GM12878 (cell line): ENCODE measurements at regions not wholly inside any gene's neighbourhood (a gene's known extent, or its start where the extent isn't known, plus 50 kb on each side); places are given as distances from the start of the nearest gene placed in this dataset.

Experiments used
- ATAC-seq: fragments of 200-7000 bp; cut with Tn5 transposase; 3 replicates; pipeline ENCODE4 v1.9.1; 2020; ENCODE audit warnings: mild to moderate bottlenecking, moderate library complexity
- BruUV-seq: library from RNA; stranded (reverse); fragments of 400-500 nt; replicated peaks from 2 replicates; lab custom pipeline; 2021; lab: Mats Ljungman, UMichigan
- CTCF ChIA-PET: fragments of 300-600 bp; sonication (Branson Sonifier 250); formaldehyde crosslinking; extraction: SDS; loops from one replicate; lab custom pipeline; 2021; ENCODE audit warnings: inconsistent platforms; lab: Yijun Ruan, JAX
- POLR2A ChIA-PET: fragments of 350-600 bp; formaldehyde crosslinking; extraction: SDS; loops from one replicate; lab custom pipeline; 2021; ENCODE audit warnings: inconsistent platforms; lab: Charles Lee
- RAD21 ChIA-PET: fragments of 300-600 bp; sonication (Branson Sonifier 250); formaldehyde crosslinking; loops from one replicate; lab custom pipeline; 2023; ENCODE audit warnings: antibody characterized with exemption; ENCODE audit not compliant: unreplicated experiment; lab: Charles Lee
- SMC1A ChIA-PET: fragments of 300-600 bp; sonication (Branson Sonifier 250); formaldehyde crosslinking; loops from one replicate; lab custom pipeline; 2023; ENCODE audit not compliant: unreplicated experiment, uncharacterized antibody; lab: Charles Lee
- DNase-seq: peaks from one replicate; pipeline ENCODE4 v3.0.0-alpha.2; 2011; ENCODE audit warnings: low read depth, low spot score
- FAIRE-seq: peaks from 3 replicates; lab custom pipeline; 2011; peaks lifted over from hg19 to GRCh38; lab: Jason Lieb, UNC
- H2AFZ ChIP-seq: 2 replicates; pipeline ENCODE4 v1.6.0; 2011; ENCODE audit warnings: low read depth, low read length, control low read depth; ENCODE audit not compliant: control insufficient read depth
- H3K27ac ChIP-seq: 2 replicates; pipeline ENCODE4 v1.5.1; 2011; ENCODE audit warnings: control low read depth; ENCODE audit not compliant: control insufficient read depth, insufficient read depth
- H3K27me3 ChIP-seq, 2 experiments: replicated peaks in 1 of 2; 2 replicates each; pipeline versions ENCODE4 v1.6.0 to v1.6.1; 2011; ENCODE audit warnings: low read length in 1 of 2; ENCODE audit not compliant: control insufficient read depth in 2 of 2, insufficient read depth in 2 of 2
- H3K36me3 ChIP-seq, 2 experiments: 2 replicates each; pipeline ENCODE4 v1.5.1; 2011; ENCODE audit warnings: low read length in 1 of 2; ENCODE audit not compliant: control insufficient read depth in 2 of 2, insufficient read depth in 2 of 2
- H3K4me1 ChIP-seq: 2 replicates; pipeline ENCODE4 v1.6.1; 2011; ENCODE audit warnings: mild to moderate bottlenecking, low read length, moderate library complexity, mixed read lengths; ENCODE audit not compliant: control insufficient read depth, insufficient read depth
- H3K4me2 ChIP-seq: 2 replicates; pipeline ENCODE4 v1.6.0; 2011; ENCODE audit warnings: control low read depth; ENCODE audit not compliant: control insufficient read depth, insufficient read depth
- H3K4me3 ChIP-seq: fragments of 200-600 bp; sonication (generic); 2 replicates; pipeline ENCODE4 v1.5.1; 2016
- H3K79me2 ChIP-seq: 2 replicates; pipeline ENCODE4 v1.6.0; 2011; ENCODE audit warnings: low read length; ENCODE audit not compliant: control insufficient read depth, insufficient read depth
- H3K9ac ChIP-seq: 2 replicates; pipeline ENCODE4 v1.8.0; 2011; ENCODE audit warnings: low read length, control low read depth, mixed read lengths; ENCODE audit not compliant: control insufficient read depth, insufficient read depth
- H3K9me3 ChIP-seq: replicated peaks from 3 replicates; pipeline ENCODE4 v1.5.1; 2011; ENCODE audit warnings: mild to moderate bottlenecking, low read length; ENCODE audit not compliant: control insufficient read depth, insufficient read depth
- H4K20me1 ChIP-seq: 2 replicates; pipeline ENCODE4 v1.6.0; 2011; ENCODE audit not compliant: control insufficient read depth, insufficient read depth
- ASH2L ChIP-seq: fragments of 300-600, 200-600 bp; sonication (generic); IDR thresholded peaks from 2 replicates; pipeline ENCODE4 v1.6.1; 2017; ENCODE audit warnings: low read depth, mild to moderate bottlenecking, borderline replicate concordance
- PML ChIP-seq: IDR thresholded peaks from 2 replicates; pipeline ENCODE4 v1.6.1; 2012; ENCODE audit warnings: low read length, inconsistent platforms
- RCOR1 ChIP-seq: conservative IDR thresholded peaks from 2 replicates; pipeline ENCODE4 v1.6.1; 2012; ENCODE audit warnings: low read depth, low read length, improper control_type of control experiment
- RELA ChIP-seq: fragments of 450-650 bp; IDR thresholded peaks from 2 replicates; pipeline ENCODE4 v1.8.0; 2014; ENCODE audit warnings: borderline replicate concordance; ENCODE audit not compliant: partially characterized antibody
- SUZ12 ChIP-seq: fragments of 200-600 bp; sonication (generic); IDR thresholded peaks from one replicate; pipeline ENCODE4 v1.6.1; 2018; ENCODE audit warnings: antibody characterized with exemption, mild to moderate bottlenecking; ENCODE audit not compliant: unreplicated experiment
- TCF3 ChIP-seq: IDR thresholded peaks from 2 replicates; pipeline ENCODE4 v1.6.1; 2012; ENCODE audit warnings: low read depth, mild to moderate bottlenecking, low read length, borderline replicate concordance; ENCODE audit not compliant: insufficient read depth
- WGBS: methylation state at CpG from one replicate; pipeline ENCODE4 v1.1.6; 2016; ENCODE audit warnings: low lambda C conversion rate; ENCODE audit not compliant: insufficient replicate concordance, insufficient coverage; ENCODE audit errors: missing lambda C conversion rate; 5-methylcytosine and 5-hydroxymethylcytosine counted together
- in situ Hi-C: fragments of 300-500 bp; cut with MboI; formaldehyde crosslinking; loops from 9 replicates; pipeline ENCODE4 v1.14.3; 2018; ENCODE audit warnings: mixed read lengths
- intact Hi-C: fragments of 100-400 bp; cut with micrococcal nuclease; formaldehyde crosslinking; loops from one replicate; pipeline ENCODE4 v1.14.2; 2022; ENCODE audit not compliant: unreplicated experiment
- TF ChIP-seq, protein P1 (sequence below): fragments of 450-650 bp; IDR thresholded peaks from 2 replicates; pipeline ENCODE4 v1.6.1; 2017; ENCODE audit warnings: mild to moderate bottlenecking, low read depth, inconsistent platforms; ENCODE audit not compliant: poor library complexity, severe bottlenecking

DNA sequence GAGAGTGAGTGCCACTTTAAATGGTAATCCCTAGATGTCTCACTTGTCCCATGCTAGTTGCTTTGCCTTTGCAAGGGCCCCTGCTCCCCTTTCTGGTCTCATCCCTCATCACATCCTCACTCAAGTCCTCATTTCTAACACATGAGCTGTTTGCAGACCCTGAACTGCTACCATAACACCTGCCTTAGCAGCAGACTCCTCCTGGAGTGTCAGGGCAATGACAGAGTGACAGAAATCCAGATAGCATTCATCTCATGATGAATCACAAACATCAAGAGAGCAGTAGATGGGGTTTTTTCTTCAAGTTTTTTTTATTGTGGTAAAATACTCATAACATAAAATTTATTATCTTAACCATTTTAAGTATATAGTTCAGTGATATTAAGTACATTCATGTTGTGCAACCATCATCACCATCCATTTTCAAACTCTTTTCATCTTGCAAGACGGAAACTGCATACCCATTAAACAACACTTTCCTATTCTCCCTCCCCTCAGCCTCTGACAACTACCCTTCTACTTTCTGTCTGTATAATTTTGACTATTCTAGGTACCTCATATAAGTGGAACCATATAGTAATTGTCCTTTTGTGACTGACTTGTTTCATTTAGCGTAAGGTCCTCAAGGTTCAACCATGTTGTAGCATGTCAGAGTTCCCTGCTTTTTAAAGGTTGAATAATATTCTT, 133.2 kb upstream of the RPS6KA3 start (continued):
- TF ChIP-seq, protein P1, sequence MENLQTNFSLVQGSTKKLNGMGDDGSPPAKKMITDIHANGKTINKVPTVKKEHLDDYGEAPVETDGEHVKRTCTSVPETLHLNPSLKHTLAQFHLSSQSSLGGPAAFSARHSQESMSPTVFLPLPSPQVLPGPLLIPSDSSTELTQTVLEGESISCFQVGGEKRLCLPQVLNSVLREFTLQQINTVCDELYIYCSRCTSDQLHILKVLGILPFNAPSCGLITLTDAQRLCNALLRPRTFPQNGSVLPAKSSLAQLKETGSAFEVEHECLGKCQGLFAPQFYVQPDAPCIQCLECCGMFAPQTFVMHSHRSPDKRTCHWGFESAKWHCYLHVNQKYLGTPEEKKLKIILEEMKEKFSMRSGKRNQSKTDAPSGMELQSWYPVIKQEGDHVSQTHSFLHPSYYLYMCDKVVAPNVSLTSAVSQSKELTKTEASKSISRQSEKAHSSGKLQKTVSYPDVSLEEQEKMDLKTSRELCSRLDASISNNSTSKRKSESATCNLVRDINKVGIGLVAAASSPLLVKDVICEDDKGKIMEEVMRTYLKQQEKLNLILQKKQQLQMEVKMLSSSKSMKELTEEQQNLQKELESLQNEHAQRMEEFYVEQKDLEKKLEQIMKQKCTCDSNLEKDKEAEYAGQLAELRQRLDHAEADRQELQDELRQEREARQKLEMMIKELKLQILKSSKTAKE: no peak
- no peak for TF ChIP-seq RELA
- TF ChIP-seq RCOR1: no peak
- TF ChIP-seq TCF3: no peak
- TF ChIP-seq PML: no peak

DNA sequence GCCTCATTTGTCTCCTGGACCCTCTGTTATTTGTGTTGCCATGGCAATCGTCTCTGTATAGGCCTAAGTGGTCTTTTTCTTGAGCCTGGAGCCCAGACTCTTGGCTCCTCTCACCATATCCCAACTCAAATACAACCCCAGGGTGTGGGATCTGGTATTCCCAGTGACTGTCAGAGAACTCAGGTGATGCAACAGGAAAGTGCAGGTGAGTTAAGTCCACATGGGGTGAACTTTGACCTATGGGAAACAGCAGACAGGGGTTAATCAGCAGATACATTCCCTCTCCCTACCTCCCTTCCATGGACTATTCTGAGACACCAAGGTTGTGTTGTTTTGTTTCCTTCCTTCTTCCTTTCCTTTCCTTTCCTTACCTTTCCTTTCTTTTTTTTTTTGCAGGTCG, 130.9 kb upstream of the RPS6KA3 start:
- Histone ChIP-seq H3K27me3 (no peaks in the 10 kb centered on the region), H3K4me2 (no peak overlapping the region), H3K79me2 (no peaks in the 10 kb centered on the region), H3K36me3 (no peaks in the 10 kb centered on the region), H3K4me3 (no peak overlapping the region), H3K9ac (no peak overlapping the region), H3K9me3 (no peaks in the 10 kb centered on the region), H2AFZ (no peak overlapping the region), H4K20me1 (no peaks in the 10 kb centered on the region), H3K27ac (no peak overlapping the region), H3K4me1 (no peaks in the 10 kb centered on the region)
- no peak for DNase-seq
- ChIA-PET CTCF (no interaction called here), SMC1A (interaction anchor here (1.5 kb wide), 1 partner anchor 10 kb away, joined by 3 read pairs; no protein-coding TSS in a partner anchor), POLR2A (no interaction called here), RAD21 (no interaction called here)
- no peak for ATAC-seq
- in situ Hi-C loops (no loop called here), intact Hi-C loops (no loop called here)
- 0% methylated on average over 1 of the region's 2 CpGs for WGBS
- no TSS peak for BruUV-seq
- TF ChIP-seq SUZ12 (no peak), ASH2L (no peak)
- no peak for FAIRE-seq
